ENCODE measurements at regions not wholly inside any gene's neighbourhood (a gene's known extent, or its start where the extent isn't known, plus 50 kb on each side); places are given as distances from the start of the nearest gene placed in this dataset.
A peak's percentile ranks its signal among the peaks of the same experiment; 100 is the strongest.
"Not testable (repeated sequence)": the region's sequence is repeated elsewhere in the genome, so short reads cannot be mapped to it uniquely, and the experiment has no call there.

- DNase-seq (ENCODE audit: low spot score in 2 of 2): no peak
- FAIRE-seq: no peak
Observed at GRCh38 chr2:142670362-142670761, 207.1 kb upstream of the KYNU start.

- DNase-seq (ENCODE audit: low spot score in 2 of 2) (no peak), FAIRE-seq (no peak)
Observed at GRCh38 chr2:142668420-142668819, 209.0 kb upstream of the KYNU start.

- FAIRE-seq (no peak), DNase-seq (ENCODE audit: low spot score in 2 of 2) (no peak)
Observed at GRCh38 chr2:142665241-142665640, 212.2 kb upstream of the KYNU start.

- DNase-seq (ENCODE audit: low spot score in 2 of 2) (no peak), FAIRE-seq (no peak)
Observed at GRCh38 chr2:142650601-142651000, 226.9 kb upstream of the KYNU start.

- no peak for FAIRE-seq
Observed at GRCh38 chr2:142649581-142649980, 227.9 kb upstream of the KYNU start.

GRCh38 chr2:142642650-142643049, 234.8 kb upstream of the KYNU start:
- no peak for DNase-seq (ENCODE audit: low spot score in 2 of 2)
- FAIRE-seq: no peak

More at GRCh38 chr2:142649581-142649980, 227.9 kb upstream of the KYNU start:
- no peak for DNase-seq (ENCODE audit: low spot score in 2 of 2)

- no peak for DNase-seq (ENCODE audit: low spot score in 2 of 2)
- FAIRE-seq: no peak
Observed at GRCh38 chr2:142629193-142629592, 248.3 kb upstream of the KYNU start.

- DNase-seq (ENCODE audit: low spot score in 2 of 2): no peak
- FAIRE-seq: peak; percentile 54
Observed at GRCh38 chr2:142621287-142621686, 256.2 kb upstream of the KYNU start.

GRCh38 chr2:142617461-142617860, 260.0 kb upstream of the KYNU start:
- no peak for FAIRE-seq

GRCh38 chr2:142615876-142616275, 261.6 kb upstream of the KYNU start:
- no peak for DNase-seq (ENCODE audit: low spot score in 2 of 2)
- FAIRE-seq: no peak

More at GRCh38 chr2:142617461-142617860, 260.0 kb upstream of the KYNU start:
- no peak for DNase-seq (ENCODE audit: low spot score in 2 of 2)

- FAIRE-seq; DNase-seq (ENCODE audit: low spot score in 2 of 2): not testable (repeated sequence)
Observed at GRCh38 chr2:142613193-142613592, 264.3 kb upstream of the KYNU start.

GRCh38 chr2:142605421-142605820, 272.0 kb upstream of the KYNU start:
- no peak for FAIRE-seq
- DNase-seq (ENCODE audit: low spot score in 2 of 2): no peak

- no peak for DNase-seq (ENCODE audit: low spot score in 2 of 2)
- FAIRE-seq: peak; percentile 31
Observed at GRCh38 chr2:142603759-142604158, 273.7 kb upstream of the KYNU start.

GRCh38 chr2:142602418-142602989, 275.0 kb upstream of the KYNU start:
- no peak for DNase-seq (ENCODE audit: low spot score in 2 of 2)
- FAIRE-seq: no peak

- FAIRE-seq: no peak
- DNase-seq (ENCODE audit: low spot score in 2 of 2): no peak
Observed at GRCh38 chr2:142601794-142602193, 275.7 kb upstream of the KYNU start.

GRCh38 chr2:142599504-142599903, 278.0 kb upstream of the KYNU start:
- FAIRE-seq (no peak), DNase-seq (ENCODE audit: low spot score in 2 of 2) (no peak)

- DNase-seq (ENCODE audit: low spot score in 2 of 2): no peak
Observed at GRCh38 chr2:142598846-142599245, 278.6 kb upstream of the KYNU start.

GRCh38 chr2:142596334-142597088, 281.0 kb upstream of the KYNU start:
- no peak for DNase-seq (ENCODE audit: low spot score in 2 of 2)
- FAIRE-seq: no peak

More at GRCh38 chr2:142598846-142599245, 278.6 kb upstream of the KYNU start:
- no peak for FAIRE-seq

- DNase-seq (ENCODE audit: low spot score in 2 of 2): no peak
- FAIRE-seq: no peak
Observed at GRCh38 chr2:142594935-142595334, 282.5 kb upstream of the KYNU start.

GRCh38 chr2:142592171-142592570, 285.3 kb upstream of the KYNU start:
- DNase-seq (ENCODE audit: low spot score in 2 of 2) (no peak), FAIRE-seq (no peak)

- FAIRE-seq (no peak), DNase-seq (ENCODE audit: low spot score in 2 of 2) (no peak)
Observed at GRCh38 chr2:142591420-142591819, 286.0 kb upstream of the KYNU start.

GRCh38 chr2:142588269-142588668, 289.2 kb upstream of the KYNU start:
- FAIRE-seq: no peak

More at GRCh38 chr2:142588269-142588668, 289.2 kb upstream of the KYNU start:
- no peak for DNase-seq (ENCODE audit: low spot score in 2 of 2)

Data from frontal cortex (tissue), 3 donors.